ENCODE measurements at regions not wholly inside any gene's neighbourhood (a gene's known extent, or its start where the extent isn't known, plus 50 kb on each side); places are given as distances from the start of the nearest gene placed in this dataset.

DNA sequence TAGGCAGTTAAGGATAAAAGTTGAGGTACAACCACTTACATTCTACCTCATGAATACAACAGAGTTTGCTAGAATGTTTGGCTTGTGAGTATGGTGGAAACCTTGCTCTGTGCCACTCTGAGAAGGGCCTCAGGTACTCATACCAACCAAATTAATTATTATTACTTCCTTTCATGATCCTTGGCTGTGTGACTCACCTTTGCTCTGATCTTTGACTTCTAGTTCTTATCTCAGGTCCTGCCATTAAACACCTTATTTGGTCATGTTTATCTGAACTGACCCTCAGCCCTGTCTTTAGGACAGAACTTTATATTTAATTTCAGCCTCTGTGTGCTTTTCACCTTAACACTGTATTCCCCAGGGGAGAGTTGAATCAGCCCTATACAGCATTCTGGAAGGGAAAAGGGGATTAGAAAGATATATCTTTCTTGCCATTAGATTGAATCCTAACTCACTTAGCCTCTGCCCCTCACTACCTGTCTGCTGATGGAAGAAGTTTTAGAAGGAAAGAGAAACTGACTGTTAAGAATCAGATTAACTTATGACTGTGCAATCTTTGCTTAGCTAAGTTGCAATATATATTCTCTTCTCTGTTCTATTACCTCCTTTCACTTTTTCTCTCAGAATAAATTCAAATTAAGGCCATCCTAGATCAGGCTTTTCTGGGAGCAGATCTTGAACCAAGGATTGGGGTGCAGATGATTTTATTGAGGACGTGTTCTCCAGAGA is 260.4 kb upstream of the DPYD start:
- ATAC-seq (no peak), DNase-seq (no peak)
- intact Hi-C loops (cut with DNase I), result no loop called here
- TF ChIP-seq POLR2A (IDR thresholded peaks at IDR 0.05), result no peak
- TF ChIP-seq CTCF (IDR thresholded peaks at IDR 0.05), result no peak
- H3K4me3 ChIP-seq, result no peak overlapping the region
- no peak overlapping the region for H3K27ac ChIP-seq
- H3K27me3 ChIP-seq, result no peaks in the 10 kb centered on the region
- 78 to 87% methylated on average over 1 of the region's 1 CpG for WGBS, 2 donors
- H3K9me3 ChIP-seq, result no peaks in the 10 kb centered on the region
- no peaks in the 10 kb centered on the region for H3K4me1 ChIP-seq
- no peaks in the 10 kb centered on the region for H3K36me3 ChIP-seq (replicated peaks in 1 of 2; ENCODE audit: insufficient read depth in 1 of 2, low read depth in 2 of 2)

GRCh38 chr1:98179151-98179773 is 258.4 kb upstream of the DPYD start:
- H3K4me1 ChIP-seq, result no peaks in the 10 kb centered on the region
- no peak overlapping the region for H3K4me3 ChIP-seq
- ATAC-seq, result no peak
- intact Hi-C loops (cut with DNase I), result no loop called here
- 73 to 80% methylated on average over 4 of the region's 4 CpGs for WGBS, 2 donors
- H3K27ac ChIP-seq, result no peak overlapping the region
- H3K9me3 ChIP-seq, result no peaks in the 10 kb centered on the region
- no peak for DNase-seq
- TF ChIP-seq POLR2A (IDR thresholded peaks at IDR 0.05) (no peak), CTCF (IDR thresholded peaks at IDR 0.05) (no peak)
- no peaks in the 10 kb centered on the region for H3K27me3 ChIP-seq
- H3K36me3 ChIP-seq (replicated peaks in 1 of 2; ENCODE audit: insufficient read depth in 1 of 2, low read depth in 2 of 2), result no peaks in the 10 kb centered on the region

DNA sequence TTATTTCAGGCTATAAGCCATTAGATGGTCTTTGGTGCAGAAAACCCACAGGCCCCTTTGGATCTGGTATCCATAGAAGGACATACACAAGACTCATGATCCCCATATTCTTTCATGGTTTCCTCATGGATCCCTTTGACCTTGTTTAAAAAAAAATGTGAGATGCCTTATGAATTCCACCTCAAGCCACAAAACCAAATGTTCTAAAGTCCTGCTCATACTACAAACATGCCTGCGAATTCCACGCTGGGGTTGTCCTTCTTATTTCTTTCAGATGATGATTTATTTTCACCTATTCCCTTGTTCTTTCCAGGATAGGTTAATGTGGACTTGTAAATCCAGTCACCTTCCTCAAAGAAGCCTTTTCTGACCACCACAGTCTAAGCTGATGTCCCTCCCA is 256.9 kb upstream of the DPYD start:
- no peak for TF ChIP-seq POLR2A (IDR thresholded peaks at IDR 0.05)
- TF ChIP-seq CTCF (IDR thresholded peaks at IDR 0.05), result no peak
- 71 to 82% methylated on average over 2 of the region's 2 CpGs for WGBS, 2 donors

DNA sequence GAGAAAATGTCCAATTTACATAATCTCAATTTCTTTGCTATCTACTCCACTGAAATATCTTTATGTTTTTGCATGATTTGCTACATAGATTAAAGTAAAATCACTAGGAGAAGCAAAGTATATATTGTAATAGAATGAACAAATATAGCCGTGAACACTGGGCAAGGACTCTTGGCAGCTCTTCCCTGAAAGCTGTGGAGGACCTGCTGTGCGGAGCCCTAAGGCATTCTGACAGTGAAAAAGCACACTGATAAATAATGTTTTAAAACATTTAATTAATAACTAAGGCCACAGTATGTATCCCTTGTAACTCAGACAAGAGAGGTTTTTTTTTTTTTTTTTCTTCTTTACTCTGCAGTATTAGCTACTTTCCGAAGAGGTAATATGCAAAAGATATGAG is 256.1 kb upstream of the DPYD start:
- DNase-seq (no peak), ATAC-seq (no peak)
- Histone ChIP-seq H3K27ac (no peak overlapping the region), H3K27me3 (no peaks in the 10 kb centered on the region), H3K9me3 (no peaks in the 10 kb centered on the region), H3K4me3 (no peak overlapping the region), H3K4me1 (no peaks in the 10 kb centered on the region), H3K36me3 (replicated peaks in 1 of 2; ENCODE audit: insufficient read depth in 1 of 2, low read depth in 2 of 2) (no peaks in the 10 kb centered on the region)
- intact Hi-C loops (cut with DNase I), result no loop called here
- 49 to 55% methylated on average over 3 of the region's 3 CpGs for WGBS, 2 donors
- TF ChIP-seq CTCF (IDR thresholded peaks at IDR 0.05) (no peak), POLR2A (IDR thresholded peaks at IDR 0.05) (no peak)

More for the DNA sequence above, 256.9 kb upstream of the DPYD start:
- no peak for ATAC-seq
- no peak for DNase-seq
- no peaks in the 10 kb centered on the region for H3K4me1 ChIP-seq
- H3K4me3 ChIP-seq, result no peak overlapping the region
- H3K27ac ChIP-seq, result no peak overlapping the region
- no peaks in the 10 kb centered on the region for H3K9me3 ChIP-seq
- intact Hi-C loops (cut with DNase I), result no loop called here
- H3K36me3 ChIP-seq (replicated peaks in 1 of 2; ENCODE audit: insufficient read depth in 1 of 2, low read depth in 2 of 2), result no peaks in the 10 kb centered on the region
- H3K27me3 ChIP-seq, result no peaks in the 10 kb centered on the region

DNA sequence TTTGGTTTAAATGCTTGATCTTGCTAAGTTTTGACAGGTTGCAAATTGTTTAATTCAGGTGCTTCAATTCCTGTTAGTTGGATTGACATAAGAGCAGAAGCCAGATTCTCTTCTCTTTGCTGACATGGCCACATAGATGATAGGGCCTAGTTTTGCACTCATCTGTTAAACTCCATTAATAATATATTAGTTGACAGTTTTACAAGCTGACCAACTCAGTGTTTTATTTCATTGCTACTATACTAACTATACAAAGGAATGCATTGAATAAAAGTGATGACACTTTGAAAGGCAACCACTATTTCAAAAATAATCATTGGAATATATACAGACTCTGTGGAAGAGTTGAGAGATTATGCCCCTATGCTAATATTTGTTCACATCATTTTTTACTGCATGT is 255.6 kb upstream of the DPYD start:
- H3K36me3 ChIP-seq (replicated peaks in 1 of 2; ENCODE audit: insufficient read depth in 1 of 2, low read depth in 2 of 2), result no peaks in the 10 kb centered on the region
- no peaks in the 10 kb centered on the region for H3K27me3 ChIP-seq
- H3K4me3 ChIP-seq, result no peak overlapping the region
- H3K4me1 ChIP-seq, result no peaks in the 10 kb centered on the region
- ATAC-seq, result no peak
- intact Hi-C loops (cut with DNase I), result no loop called here
- DNase-seq, result no peak
- H3K9me3 ChIP-seq, result no peaks in the 10 kb centered on the region
- TF ChIP-seq CTCF (IDR thresholded peaks at IDR 0.05), result no peak
- no peak for TF ChIP-seq POLR2A (IDR thresholded peaks at IDR 0.05)
- H3K27ac ChIP-seq, result no peak overlapping the region

Measured in body of pancreas (tissue), 4 donors.